ENCODE measurements at regions not wholly inside any gene's neighbourhood (a gene's known extent, or its start where the extent isn't known, plus 50 kb on each side); places are given as distances from the start of the nearest gene placed in this dataset.

DNA sequence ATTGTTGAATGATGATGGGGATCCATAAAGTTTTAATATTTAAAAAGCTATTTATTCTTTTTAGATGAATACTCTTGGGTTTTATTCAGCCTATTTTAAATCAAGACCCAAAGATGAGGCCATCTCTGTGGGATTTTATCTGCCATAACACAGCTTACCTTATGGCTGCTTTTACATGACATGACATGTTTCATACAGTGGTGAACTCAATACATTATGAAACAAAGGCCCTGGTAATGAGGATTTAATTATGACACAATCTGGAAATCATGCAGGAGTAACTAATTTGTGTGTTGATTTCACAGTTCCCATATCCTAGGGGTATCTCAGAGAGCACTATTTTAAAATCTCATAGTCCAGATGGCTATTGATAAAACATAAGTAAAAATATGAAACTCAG is 661.8 kb upstream of the FZD8 start:
- no peaks in the 10 kb centered on the region for H3K27me3 Mint-ChIP-seq (ENCODE audit: low read depth, unreplicated experiment)
- FAIRE-seq (no peak), DNase-seq (ENCODE audit: low read depth) (no peak)
- no peak overlapping the region for H3K27ac ChIP-seq (ENCODE audit: low read depth, low read length)
- H3K36me3 ChIP-seq (ENCODE audit: insufficient read depth, low read length), result no peaks in the 10 kb centered on the region
- H3K4me3 ChIP-seq (ENCODE audit: insufficient read depth, low read depth, low read length), result no peak overlapping the region
- no peak overlapping the region for H3K9ac ChIP-seq (ENCODE audit: low read length)
- H3K36me3 Mint-ChIP-seq (ENCODE audit: low read depth, unreplicated experiment), result no peaks in the 10 kb centered on the region
- H3K27me3 ChIP-seq (ENCODE audit: insufficient read depth, low read length), result no peaks in the 10 kb centered on the region
- H3K4me1 ChIP-seq (ENCODE audit: insufficient read depth, low read length), result no peaks in the 10 kb centered on the region
- no peaks in the 10 kb centered on the region for H3K9me3 ChIP-seq (ENCODE audit: insufficient read depth, low read depth, low read length)
- H3K27ac Mint-ChIP-seq (ENCODE audit: unreplicated experiment), result no peak overlapping the region
- no peak overlapping the region for H2AFZ ChIP-seq (ENCODE audit: low read depth, low read length)
- no peaks in the 10 kb centered on the region for H3K79me2 ChIP-seq (ENCODE audit: insufficient read depth, low read length)
- no peak overlapping the region for H3K4me3 Mint-ChIP-seq (ENCODE audit: unreplicated experiment)
- no peaks in the 10 kb centered on the region for H3K9me3 Mint-ChIP-seq (ENCODE audit: unreplicated experiment)
- TF ChIP-seq EZH2 (IDR thresholded peaks at IDR 0.05; ENCODE audit: insufficient read depth, low read length), result no peak
- TF ChIP-seq, protein P1, sequence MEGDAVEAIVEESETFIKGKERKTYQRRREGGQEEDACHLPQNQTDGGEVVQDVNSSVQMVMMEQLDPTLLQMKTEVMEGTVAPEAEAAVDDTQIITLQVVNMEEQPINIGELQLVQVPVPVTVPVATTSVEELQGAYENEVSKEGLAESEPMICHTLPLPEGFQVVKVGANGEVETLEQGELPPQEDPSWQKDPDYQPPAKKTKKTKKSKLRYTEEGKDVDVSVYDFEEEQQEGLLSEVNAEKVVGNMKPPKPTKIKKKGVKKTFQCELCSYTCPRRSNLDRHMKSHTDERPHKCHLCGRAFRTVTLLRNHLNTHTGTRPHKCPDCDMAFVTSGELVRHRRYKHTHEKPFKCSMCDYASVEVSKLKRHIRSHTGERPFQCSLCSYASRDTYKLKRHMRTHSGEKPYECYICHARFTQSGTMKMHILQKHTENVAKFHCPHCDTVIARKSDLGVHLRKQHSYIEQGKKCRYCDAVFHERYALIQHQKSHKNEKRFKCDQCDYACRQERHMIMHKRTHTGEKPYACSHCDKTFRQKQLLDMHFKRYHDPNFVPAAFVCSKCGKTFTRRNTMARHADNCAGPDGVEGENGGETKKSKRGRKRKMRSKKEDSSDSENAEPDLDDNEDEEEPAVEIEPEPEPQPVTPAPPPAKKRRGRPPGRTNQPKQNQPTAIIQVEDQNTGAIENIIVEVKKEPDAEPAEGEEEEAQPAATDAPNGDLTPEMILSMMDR (IDR thresholded peaks at IDR 0.05; ENCODE audit: insufficient read depth, low read depth, low read length), result no peak
- no peaks in the 10 kb centered on the region for H4K20me1 ChIP-seq (ENCODE audit: insufficient read depth, low read length)
- H3K4me2 ChIP-seq (ENCODE audit: low read length), result no peak overlapping the region
- H3K4me1 Mint-ChIP-seq (ENCODE audit: low read depth, unreplicated experiment), result no peaks in the 10 kb centered on the region

GRCh38 chr10:36302086-36302485 is 660.0 kb upstream of the FZD8 start:
- no peaks in the 10 kb centered on the region for H3K4me1 ChIP-seq (ENCODE audit: insufficient read depth, low read length)
- no peaks in the 10 kb centered on the region for H4K20me1 ChIP-seq (ENCODE audit: insufficient read depth, low read length)
- no peaks in the 10 kb centered on the region for H3K36me3 ChIP-seq (ENCODE audit: insufficient read depth, low read length)
- H3K4me3 ChIP-seq (ENCODE audit: insufficient read depth, low read depth, low read length), result no peak overlapping the region
- no peak for TF ChIP-seq EZH2 (IDR thresholded peaks at IDR 0.05; ENCODE audit: insufficient read depth, low read length)
- TF ChIP-seq, protein P1 (IDR thresholded peaks at IDR 0.05; ENCODE audit: insufficient read depth, low read depth, low read length), result no peak
- no peaks in the 10 kb centered on the region for H3K79me2 ChIP-seq (ENCODE audit: insufficient read depth, low read length)
- H2AFZ ChIP-seq (ENCODE audit: low read depth, low read length), result no peak overlapping the region
- H3K4me2 ChIP-seq (ENCODE audit: low read length), result no peak overlapping the region
- H3K27ac Mint-ChIP-seq (ENCODE audit: unreplicated experiment), result no peak overlapping the region
- no peaks in the 10 kb centered on the region for H3K9me3 ChIP-seq (ENCODE audit: insufficient read depth, low read depth, low read length)
- DNase-seq (ENCODE audit: low read depth) (no peak), FAIRE-seq (no peak)
- H3K4me1 Mint-ChIP-seq (ENCODE audit: low read depth, unreplicated experiment), result no peaks in the 10 kb centered on the region
- H3K4me3 Mint-ChIP-seq (ENCODE audit: unreplicated experiment), result no peak overlapping the region
- H3K27me3 Mint-ChIP-seq (ENCODE audit: low read depth, unreplicated experiment), result no peaks in the 10 kb centered on the region
- H3K27me3 ChIP-seq (ENCODE audit: insufficient read depth, low read length), result no peaks in the 10 kb centered on the region
- H3K9me3 Mint-ChIP-seq (ENCODE audit: unreplicated experiment), result no peaks in the 10 kb centered on the region
- no peak overlapping the region for H3K27ac ChIP-seq (ENCODE audit: low read depth, low read length)
- no peak overlapping the region for H3K9ac ChIP-seq (ENCODE audit: low read length)
- no peaks in the 10 kb centered on the region for H3K36me3 Mint-ChIP-seq (ENCODE audit: low read depth, unreplicated experiment)

- FAIRE-seq, result no peak
- peaks cover 3% of the 10 kb centered on the region for H3K4me1 Mint-ChIP-seq (ENCODE audit: low read depth, unreplicated experiment)
Measured at GRCh38 chr10:36301539-36301938, 659.4 kb upstream of the FZD8 start.

More at GRCh38 chr10:36301539-36301938, 659.4 kb upstream of the FZD8 start:
- no peaks in the 10 kb centered on the region for H3K36me3 ChIP-seq (ENCODE audit: insufficient read depth, low read length)
- no peak overlapping the region for H3K4me3 Mint-ChIP-seq (ENCODE audit: unreplicated experiment)
- TF ChIP-seq, protein P1 (IDR thresholded peaks at IDR 0.05; ENCODE audit: insufficient read depth, low read depth, low read length), result no peak
- TF ChIP-seq EZH2 (IDR thresholded peaks at IDR 0.05; ENCODE audit: insufficient read depth, low read length), result no peak
- no peaks in the 10 kb centered on the region for H3K36me3 Mint-ChIP-seq (ENCODE audit: low read depth, unreplicated experiment)
- DNase-seq (ENCODE audit: low read depth), result no peak
- H3K4me2 ChIP-seq (ENCODE audit: low read length), result no peak overlapping the region
- no peak overlapping the region for H3K27ac ChIP-seq (ENCODE audit: low read depth, low read length)
- H3K27me3 Mint-ChIP-seq (ENCODE audit: low read depth, unreplicated experiment), result no peaks in the 10 kb centered on the region
- no peak overlapping the region for H3K9ac ChIP-seq (ENCODE audit: low read length)
- no peaks in the 10 kb centered on the region for H3K79me2 ChIP-seq (ENCODE audit: insufficient read depth, low read length)
- no peak overlapping the region for H3K4me3 ChIP-seq (ENCODE audit: insufficient read depth, low read depth, low read length)
- H3K9me3 ChIP-seq (ENCODE audit: insufficient read depth, low read depth, low read length), result no peaks in the 10 kb centered on the region
- no peak overlapping the region for H3K27ac Mint-ChIP-seq (ENCODE audit: unreplicated experiment)
- H4K20me1 ChIP-seq (ENCODE audit: insufficient read depth, low read length), result no peaks in the 10 kb centered on the region
- H3K9me3 Mint-ChIP-seq (ENCODE audit: unreplicated experiment), result no peaks in the 10 kb centered on the region
- no peaks in the 10 kb centered on the region for H3K27me3 ChIP-seq (ENCODE audit: insufficient read depth, low read length)
- H3K4me1 ChIP-seq (ENCODE audit: insufficient read depth, low read length), result no peaks in the 10 kb centered on the region
- no peak overlapping the region for H2AFZ ChIP-seq (ENCODE audit: low read depth, low read length)

All from astrocyte (in vitro differentiated cells and primary cell).